Duodenal mucosa (tissue), 2 donors: ENCODE measurements at regions not wholly inside any gene's neighbourhood (a gene's known extent, or its start where the extent isn't known, plus 50 kb on each side); places are given as distances from the start of the nearest gene placed in this dataset.

Experiments
- H3K27ac ChIP-seq: one replicate; pipeline ENCODE4 v1.7.0; 2013; ENCODE audit warnings: low read depth, low read length
- H3K27me3 ChIP-seq, 2 donors: one replicate each; pipeline ENCODE4 v1.7.0; 2013; ENCODE audit warnings: low read length in 2 of 2, control low read depth in 1 of 2; ENCODE audit not compliant: insufficient read depth in 2 of 2, control insufficient read depth in 1 of 2
- H3K36me3 ChIP-seq, 2 donors: one replicate each; pipeline ENCODE4 v1.7.0; 2013; ENCODE audit warnings: low read length in 2 of 2, control low read depth in 1 of 2; ENCODE audit not compliant: insufficient read depth in 2 of 2, control insufficient read depth in 1 of 2
- H3K4me1 ChIP-seq, 2 donors: one replicate each; pipeline ENCODE4 v1.7.0; 2013; ENCODE audit warnings: low read length in 2 of 2, control low read depth in 1 of 2; ENCODE audit not compliant: insufficient read depth in 2 of 2, control insufficient read depth in 1 of 2
- H3K4me3 ChIP-seq, 2 donors: one replicate each; pipeline ENCODE4 v1.7.0; 2013; ENCODE audit warnings: low read length in 2 of 2, low read depth in 1 of 2
- H3K9ac ChIP-seq, 2 donors: one replicate each; pipeline ENCODE4 v1.7.0; 2013; ENCODE audit warnings: low read length in 2 of 2, low read depth in 1 of 2
- H3K9me3 ChIP-seq, 2 donors: one replicate each; pipeline ENCODE4 v1.7.0; 2013; ENCODE audit warnings: low read length in 2 of 2, control low read depth in 1 of 2; ENCODE audit not compliant: control insufficient read depth in 1 of 2

DNA sequence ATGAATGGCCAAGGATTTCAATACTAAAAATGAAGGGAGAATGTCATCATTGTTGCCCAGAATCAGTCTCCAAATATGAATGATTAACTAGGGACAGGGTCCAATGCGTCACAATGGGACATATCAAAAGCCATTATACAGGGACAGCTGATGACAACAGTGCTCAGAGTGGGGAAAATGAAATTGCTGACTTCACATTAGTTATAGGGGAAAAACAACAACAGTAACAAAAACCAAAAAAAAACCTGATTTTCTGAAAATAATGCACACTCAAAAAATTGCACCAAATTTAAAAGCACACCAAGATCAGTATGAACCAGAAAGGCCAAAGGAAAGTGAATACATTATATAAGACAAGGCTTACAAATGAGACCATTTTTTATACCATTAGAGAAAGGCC, 353.2 kb upstream of the SOX5 start:
- Histone ChIP-seq H3K4me1 (no peaks in the 10 kb centered on the region), H3K9me3 (no peaks in the 10 kb centered on the region), H3K27me3 (no peaks in the 10 kb centered on the region), H3K27ac (no peak overlapping the region), H3K36me3 (no peaks in the 10 kb centered on the region), H3K4me3 (no peak overlapping the region), H3K9ac (no peak overlapping the region)

DNA sequence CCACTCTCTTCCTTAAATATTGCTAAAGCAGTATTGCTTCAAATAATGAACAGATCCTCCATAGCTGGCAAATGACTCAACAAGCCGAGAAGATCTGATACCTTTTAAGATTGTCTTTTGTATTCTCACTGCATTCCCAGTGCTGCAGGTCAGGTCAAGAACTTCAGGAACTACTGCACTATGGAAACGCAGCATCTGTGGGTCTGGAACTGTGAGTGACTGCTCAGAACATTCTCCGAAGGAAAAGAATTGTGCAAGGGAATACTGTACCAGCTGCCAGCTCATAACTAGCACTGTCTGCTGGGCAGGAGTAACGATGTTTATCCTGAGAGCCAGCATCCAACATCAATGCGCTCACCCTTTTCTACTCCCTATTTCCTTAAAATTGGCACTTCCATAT, 348.0 kb upstream of the SOX5 start:
- no peak overlapping the region for H3K4me3 ChIP-seq
- H3K36me3 ChIP-seq = no peaks in the 10 kb centered on the region
- H3K27me3 ChIP-seq = no peaks in the 10 kb centered on the region
- H3K9ac ChIP-seq = no peak overlapping the region
- H3K9me3 ChIP-seq = no peaks in the 10 kb centered on the region
- H3K27ac ChIP-seq = no peak overlapping the region
- no peaks in the 10 kb centered on the region for H3K4me1 ChIP-seq

DNA sequence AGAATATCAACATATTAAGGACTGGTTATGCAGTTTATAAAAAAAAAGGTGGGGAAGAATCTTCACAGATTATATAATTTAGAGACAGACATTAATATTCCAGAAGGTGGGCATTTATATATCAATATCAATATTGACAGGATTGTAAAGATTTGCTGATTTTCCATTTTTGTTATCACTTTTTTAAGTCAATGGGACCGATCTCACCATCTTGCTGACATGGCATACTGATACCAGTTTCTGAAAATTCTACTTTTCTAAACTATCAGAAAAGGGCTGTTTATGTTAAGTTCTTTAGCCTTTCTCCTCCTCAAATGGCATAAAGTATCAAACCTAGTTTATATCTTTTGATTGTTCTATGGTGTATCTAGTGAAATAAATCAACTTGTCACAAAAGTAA, 344.1 kb upstream of the SOX5 start:
- Histone ChIP-seq H3K36me3 (no peaks in the 10 kb centered on the region), H3K9me3 (no peaks in the 10 kb centered on the region), H3K27ac (no peak overlapping the region), H3K9ac (no peak overlapping the region), H3K4me1 (no peaks in the 10 kb centered on the region), H3K27me3 (no peaks in the 10 kb centered on the region), H3K4me3 (no peak overlapping the region)

DNA sequence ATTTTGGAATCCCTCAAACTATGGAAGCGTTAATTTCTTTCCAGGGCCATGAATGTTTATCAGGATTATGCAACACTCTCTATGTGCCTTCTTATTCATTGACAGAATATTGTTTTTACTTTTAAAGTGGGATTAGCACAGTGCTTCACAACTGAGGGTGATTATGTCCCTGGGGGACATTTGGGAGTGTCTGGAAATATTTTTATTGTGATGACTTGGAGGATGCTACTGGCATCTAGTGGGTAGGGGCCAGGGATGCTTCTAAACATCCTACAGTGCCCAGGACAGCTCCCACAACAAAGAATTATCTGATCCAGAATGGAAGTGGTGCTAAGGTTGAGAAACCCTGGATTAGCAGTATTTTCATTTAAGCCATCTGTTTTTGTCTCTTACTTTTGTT, 338.5 kb upstream of the SOX5 start:
- H3K27ac ChIP-seq = no peak overlapping the region
- no peaks in the 10 kb centered on the region for H3K27me3 ChIP-seq
- H3K9me3 ChIP-seq = no peaks in the 10 kb centered on the region
- no peak overlapping the region for H3K9ac ChIP-seq
- no peaks in the 10 kb centered on the region for H3K36me3 ChIP-seq
- no peak overlapping the region for H3K4me3 ChIP-seq
- H3K4me1 ChIP-seq = no peaks in the 10 kb centered on the region

DNA sequence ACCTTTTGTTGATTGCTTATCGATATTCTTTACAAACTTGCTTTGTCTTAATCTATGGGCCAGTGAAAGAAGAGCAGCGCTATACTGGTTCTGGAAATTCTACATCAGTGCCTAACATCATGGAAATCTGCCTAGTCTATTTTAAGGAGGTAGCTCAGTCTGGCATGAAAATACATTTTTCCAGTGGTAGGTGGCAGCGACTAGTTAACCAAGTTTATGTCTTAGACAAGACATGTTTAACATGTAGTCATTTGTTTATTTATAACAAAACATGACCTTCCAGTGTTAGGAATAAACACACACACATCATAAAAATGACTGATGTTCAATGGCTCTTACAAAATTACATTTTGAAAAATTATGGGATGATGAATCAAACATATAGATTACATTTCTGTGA, 336.0 kb upstream of the SOX5 start:
- no peak overlapping the region for H3K4me3 ChIP-seq
- H3K9ac ChIP-seq = no peak overlapping the region
- H3K27ac ChIP-seq = no peak overlapping the region
- no peaks in the 10 kb centered on the region for H3K36me3 ChIP-seq
- no peaks in the 10 kb centered on the region for H3K9me3 ChIP-seq
- H3K4me1 ChIP-seq = no peaks in the 10 kb centered on the region
- H3K27me3 ChIP-seq = no peaks in the 10 kb centered on the region

DNA sequence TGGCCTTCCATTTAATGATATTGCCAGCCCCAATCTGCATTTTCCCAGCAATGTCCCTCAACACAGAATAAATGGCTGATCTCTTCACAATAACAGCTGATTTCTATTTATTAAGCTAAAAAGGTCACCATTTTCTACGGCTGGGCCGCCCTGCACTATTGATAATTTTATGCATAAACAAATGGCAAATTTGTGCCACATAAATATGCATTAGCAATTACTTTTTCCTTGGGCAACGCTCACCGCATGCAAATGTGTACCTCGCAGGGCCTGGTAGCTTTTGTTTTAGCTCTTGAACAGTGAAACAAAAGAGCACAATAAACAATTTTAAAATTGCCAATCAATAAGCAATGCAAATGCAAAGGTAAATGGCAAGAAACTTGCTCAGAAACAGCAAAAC, 331.9 kb upstream of the SOX5 start:
- H3K4me3 ChIP-seq = no peak overlapping the region
- H3K27ac ChIP-seq = no peak overlapping the region
- no peaks in the 10 kb centered on the region for H3K4me1 ChIP-seq
- H3K27me3 ChIP-seq = no peaks in the 10 kb centered on the region
- H3K36me3 ChIP-seq = no peaks in the 10 kb centered on the region
- no peaks in the 10 kb centered on the region for H3K9me3 ChIP-seq
- no peak overlapping the region for H3K9ac ChIP-seq

DNA sequence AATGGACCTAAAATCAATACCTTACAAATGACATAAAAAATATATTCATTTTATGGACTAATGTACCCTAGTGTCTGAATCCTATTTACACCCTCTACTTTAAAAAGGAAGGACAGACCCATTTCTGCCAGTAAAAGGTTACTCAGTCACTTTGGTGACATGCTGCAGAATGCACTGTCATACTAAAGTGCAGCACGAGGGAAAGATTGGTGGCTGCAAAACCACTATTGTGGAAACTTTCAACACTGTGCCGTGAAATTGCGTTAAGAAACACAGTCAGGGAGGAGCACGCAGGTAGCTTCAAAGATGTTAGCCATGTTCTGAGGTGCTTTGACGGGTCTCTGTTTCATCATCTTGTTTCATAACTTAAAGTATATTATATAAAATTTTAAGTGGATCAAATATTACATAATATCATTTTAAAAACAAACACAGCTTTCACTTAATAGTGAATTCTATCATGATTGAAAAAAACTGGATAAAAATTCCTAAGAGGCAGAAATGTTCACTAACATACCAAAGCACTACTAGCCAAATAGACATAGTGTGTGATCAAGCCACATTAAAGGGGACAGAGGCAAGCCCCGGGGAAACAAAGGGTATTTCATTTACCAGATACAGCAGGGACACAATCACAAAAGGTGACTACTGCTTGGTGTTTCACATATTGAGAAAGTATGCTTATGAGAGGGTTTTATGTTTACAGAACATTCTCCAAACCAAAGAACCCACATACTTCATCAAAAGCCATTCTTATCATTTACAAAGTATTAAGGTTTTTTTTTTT, 330.8 kb upstream of the SOX5 start:
- Histone ChIP-seq H3K9ac (no peak overlapping the region), H3K9me3 (no peaks in the 10 kb centered on the region), H3K27ac (no peak overlapping the region), H3K4me3 (no peak overlapping the region), H3K4me1 (no peaks in the 10 kb centered on the region), H3K36me3 (no peaks in the 10 kb centered on the region), H3K27me3 (no peaks in the 10 kb centered on the region)

DNA sequence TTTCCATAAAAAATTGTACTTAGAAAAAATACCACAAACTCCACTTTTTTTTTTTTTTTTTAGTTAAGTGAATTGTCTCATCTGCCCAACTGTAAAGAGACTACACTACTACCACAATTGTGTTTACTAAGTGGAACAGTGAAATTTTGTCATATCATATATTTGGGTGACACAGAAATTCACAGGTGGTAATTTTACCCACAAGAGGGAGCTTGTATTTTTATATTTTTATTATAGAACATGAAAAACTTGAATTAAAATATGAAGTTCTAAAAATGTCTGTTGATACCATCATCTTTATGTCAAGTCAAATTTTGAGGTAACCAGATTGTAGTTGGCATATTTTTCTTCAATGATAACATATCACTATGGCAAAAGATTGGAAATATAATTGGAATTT, 329.4 kb upstream of the SOX5 start:
- H3K36me3 ChIP-seq = no peaks in the 10 kb centered on the region
- no peak overlapping the region for H3K9ac ChIP-seq
- H3K27ac ChIP-seq = no peak overlapping the region
- H3K27me3 ChIP-seq = no peaks in the 10 kb centered on the region
- H3K9me3 ChIP-seq = no peaks in the 10 kb centered on the region
- H3K4me3 ChIP-seq = no peak overlapping the region
- no peaks in the 10 kb centered on the region for H3K4me1 ChIP-seq

DNA sequence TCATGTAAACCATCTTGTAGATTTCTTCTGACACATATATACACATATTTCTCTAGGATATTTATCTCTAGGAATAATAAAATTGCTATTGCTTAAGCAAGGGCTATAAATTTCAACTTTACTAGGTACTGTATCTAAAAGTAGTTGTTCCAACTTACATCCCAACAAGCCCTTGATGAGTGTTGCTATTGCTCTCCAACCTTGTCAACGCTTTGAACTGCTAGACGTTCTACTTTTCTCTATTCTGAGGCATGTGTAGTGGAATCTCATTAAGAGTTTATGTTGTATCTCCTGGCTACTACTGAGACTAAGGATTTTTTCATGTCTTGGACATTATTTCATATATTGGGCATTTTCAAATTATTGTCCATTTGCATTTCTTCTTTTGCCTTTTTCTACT, 321.5 kb upstream of the SOX5 start:
- H3K27me3 ChIP-seq = no peaks in the 10 kb centered on the region
- H3K4me1 ChIP-seq = no peaks in the 10 kb centered on the region
- H3K27ac ChIP-seq = no peak overlapping the region
- H3K36me3 ChIP-seq = no peaks in the 10 kb centered on the region
- no peaks in the 10 kb centered on the region for H3K9me3 ChIP-seq
- no peak overlapping the region for H3K9ac ChIP-seq
- no peak overlapping the region for H3K4me3 ChIP-seq

DNA sequence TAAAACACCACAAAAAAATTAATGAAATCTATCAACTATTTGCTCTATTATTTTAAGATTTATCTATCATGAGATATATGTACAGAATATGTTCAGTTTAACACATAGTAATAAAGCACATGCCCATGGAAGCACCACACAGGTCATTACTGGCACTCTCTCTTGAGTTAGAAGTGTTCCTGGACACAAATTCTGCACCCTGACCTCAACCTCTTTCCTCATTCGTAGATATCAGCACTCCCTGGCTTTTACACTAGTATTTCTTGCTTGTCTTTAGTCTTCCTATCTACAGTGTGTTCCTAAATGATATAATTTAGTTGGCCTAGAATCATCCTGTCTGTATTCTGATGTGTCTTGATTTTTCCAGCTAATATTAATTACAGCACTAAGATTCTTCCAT, 321.0 kb upstream of the SOX5 start:
- H3K27ac ChIP-seq = no peak overlapping the region
- no peak overlapping the region for H3K9ac ChIP-seq
- no peaks in the 10 kb centered on the region for H3K9me3 ChIP-seq
- H3K4me3 ChIP-seq = no peak overlapping the region
- H3K27me3 ChIP-seq = no peaks in the 10 kb centered on the region
- no peaks in the 10 kb centered on the region for H3K36me3 ChIP-seq
- H3K4me1 ChIP-seq = no peaks in the 10 kb centered on the region
